K562 (cell line): ENCODE measurements at regions not wholly inside any gene's neighbourhood (a gene's known extent, or its start where the extent isn't known, plus 50 kb on each side); places are given as distances from the start of the nearest gene placed in this dataset.

ENCODE experiments used
- ADNP ChIP-seq: fragments of 200-800 bp; sonication (Bioruptor generic); IDR thresholded peaks from 2 replicates; pipeline ENCODE4 v1.6.1; 2016; ENCODE audit warnings: missing genetic modification characterization, missing compliant biosample characterization
- DPF2 ChIP-seq: fragments of 450-650 bp; IDR thresholded peaks from 2 replicates; pipeline ENCODE4 v1.6.1; 2016
- EHMT2 ChIP-seq: fragments of 450-650 bp; IDR thresholded peaks from 2 replicates; pipeline ENCODE4 v1.6.1; 2018; ENCODE audit warnings: antibody characterized with exemption
- ELF1 ChIP-seq: fragments of 200-800 bp; sonication (Bioruptor generic); IDR thresholded peaks from 2 replicates; pipeline ENCODE4 v1.6.1; 2016; ENCODE audit warnings: missing genetic modification characterization, missing compliant biosample characterization
- NFRKB ChIP-seq: fragments of 450-650 bp; IDR thresholded peaks from 2 replicates; pipeline ENCODE4 v1.6.1; 2016; ENCODE audit warnings: low read depth
- POLR2H ChIP-seq: IDR thresholded peaks from 2 replicates; pipeline ENCODE4 v1.6.1; 2016; ENCODE audit warnings: missing genetic modification characterization, low read depth, mild to moderate bottlenecking, control low read depth, missing compliant biosample characterization, moderate library complexity
- RB1 ChIP-seq: fragments of 450-650 bp; IDR thresholded peaks from 2 replicates; pipeline ENCODE4 v1.6.1; 2017; ENCODE audit warnings: low read depth, mild to moderate bottlenecking
- RBM17 ChIP-seq: fragments of 200-400 bp; formaldehyde crosslinking; IDR thresholded peaks from 2 replicates; pipeline ENCODE4 v1.6.1; 2017; ENCODE audit warnings: low read depth, mild to moderate bottlenecking, low read length, borderline replicate concordance
- RBM39 ChIP-seq: fragments of 200-400 bp; formaldehyde crosslinking; optimal IDR thresholded peaks from 2 replicates; pipeline ENCODE3; 2018; ENCODE audit warnings: low read depth, low read length
- SETDB1 ChIP-seq: IDR thresholded peaks from one replicate; pipeline ENCODE4 v1.6.1; 2012; ENCODE audit warnings: low read length, control low read depth, inconsistent platforms
- XRCC5 ChIP-seq: fragments of 200-400 bp; formaldehyde crosslinking; IDR thresholded peaks from 2 replicates; pipeline ENCODE4 v1.6.1; 2017; ENCODE audit warnings: low read depth, mild to moderate bottlenecking, low read length
- YY1 ChIP-seq, 3 experiments: IDR thresholded peaks; 2 replicates each; pipeline ENCODE4 v1.6.1; 2011; ENCODE audit warnings: low read length in 2 of 3, mild to moderate bottlenecking in 2 of 3, moderate library complexity in 2 of 3, borderline replicate concordance in 1 of 3, control low read depth in 1 of 3, low read depth in 1 of 3; ENCODE audit not compliant: insufficient read depth in 3 of 3, insufficient replicate concordance in 2 of 3, control insufficient read depth in 1 of 3, insufficient read length in 1 of 3; ENCODE audit errors: extremely low read depth in 1 of 3
- ZNF347 ChIP-seq: fragments of 450-650 bp; formaldehyde crosslinking; IDR thresholded peaks from 2 replicates; pipeline ENCODE4 v1.4.0; 2020; ENCODE audit warnings: low read depth, mild to moderate bottlenecking, moderate library complexity
- ZNF584 ChIP-seq: fragments of 200-800 bp; sonication (Bioruptor generic); IDR thresholded peaks from 2 replicates; pipeline ENCODE4 v1.6.1; 2016; ENCODE audit warnings: low read depth, mild to moderate bottlenecking, missing genetic modification characterization, missing compliant biosample characterization
- TF ChIP-seq, protein P1 (sequence below): IDR thresholded peaks from 2 replicates; pipeline ENCODE4 v1.6.1; 2016; ENCODE audit warnings: missing genetic modification characterization, missing compliant biosample characterization

GRCh38 chr6:27158316-27158643 lies 89.2 kb upstream of the PRSS16 start (continued):
- TF ChIP-seq YY1 (IDR thresholded peaks at IDR 0.05; ENCODE audit: borderline replicate concordance in 1 of 3, control insufficient read depth in 1 of 3, extremely low read depth in 1 of 3, insufficient read depth in 3 of 3, insufficient read length in 1 of 3, insufficient replicate concordance in 2 of 3, low read depth in 1 of 3, low read length in 2 of 3) = no peak
- TF ChIP-seq DPF2 = 0 out of 2 replicates have a peak, but pooled peaks have one; percentile 43
- TF ChIP-seq, protein P1, sequence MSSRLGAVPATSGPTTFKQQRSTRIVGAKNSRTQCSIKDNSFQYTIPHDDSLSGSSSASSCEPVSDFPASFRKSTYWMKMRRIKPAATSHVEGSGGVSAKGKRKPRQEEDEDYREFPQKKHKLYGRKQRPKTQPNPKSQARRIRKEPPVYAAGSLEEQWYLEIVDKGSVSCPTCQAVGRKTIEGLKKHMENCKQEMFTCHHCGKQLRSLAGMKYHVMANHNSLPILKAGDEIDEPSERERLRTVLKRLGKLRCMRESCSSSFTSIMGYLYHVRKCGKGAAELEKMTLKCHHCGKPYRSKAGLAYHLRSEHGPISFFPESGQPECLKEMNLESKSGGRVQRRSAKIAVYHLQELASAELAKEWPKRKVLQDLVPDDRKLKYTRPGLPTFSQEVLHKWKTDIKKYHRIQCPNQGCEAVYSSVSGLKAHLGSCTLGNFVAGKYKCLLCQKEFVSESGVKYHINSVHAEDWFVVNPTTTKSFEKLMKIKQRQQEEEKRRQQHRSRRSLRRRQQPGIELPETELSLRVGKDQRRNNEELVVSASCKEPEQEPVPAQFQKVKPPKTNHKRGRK (tag) = no peak
- TF ChIP-seq NFRKB = no peak
- TF ChIP-seq ELF1 = peak; percentile 38; the same call in 1 of the 2 replicates
- no peak for TF ChIP-seq ZNF347 (CRISPR knock-in tag)
- TF ChIP-seq ADNP (tag) = peak; percentile 87
- peak; percentile 56; the same call in 1 of the 2 replicates for TF ChIP-seq ZNF584 (CRISPR knock-in tag)
- TF ChIP-seq RBM17 = no peak
- TF ChIP-seq XRCC5 = 0 out of 2 replicates have a peak, but pooled peaks have one; percentile 45
- TF ChIP-seq POLR2H (tag) = peak; percentile 75
- no peak for TF ChIP-seq SETDB1
- peak; percentile 83; the same call in 1 of the 2 replicates for TF ChIP-seq EHMT2
- no peak for TF ChIP-seq RB1
- no peak for TF ChIP-seq RBM39
